DOHH2 (cell line): ENCODE measurements at regions not wholly inside any gene's neighbourhood (a gene's known extent, or its start where the extent isn't known, plus 50 kb on each side); places are given as distances from the start of the nearest gene placed in this dataset.
"Not testable (repeated sequence)": the region's sequence is repeated elsewhere in the genome, so short reads cannot be mapped to it uniquely, and the experiment has no call there.

Source experiments
- H3F3A ChIP-seq: fragments of 200-600 bp; sonication (generic), shearing (Covaris generic); 2 replicates; pipeline ENCODE4 v1.6.0; 2016; ENCODE audit warnings: antibody characterized with exemption, mild to moderate bottlenecking; ENCODE audit not compliant: control insufficient read depth, insufficient read depth
- H3K27ac ChIP-seq: fragments of 200-600 bp; sonication (generic); 2 replicates; pipeline ENCODE4 v1.5.1; 2014; ENCODE audit warnings: low read depth, mild to moderate bottlenecking, low read length, moderate library complexity
- H3K27me3 ChIP-seq: fragments of 200-600 bp; sonication (generic); 2 replicates; pipeline ENCODE4 v1.6.1; 2014; ENCODE audit warnings: mild to moderate bottlenecking, low read length, mixed read lengths; ENCODE audit not compliant: control insufficient read depth
- H3K36me3 ChIP-seq: fragments of 200-600 bp; sonication (generic); 2 replicates; pipeline ENCODE4 v1.6.1; 2014; ENCODE audit warnings: mild to moderate bottlenecking, low read length, moderate library complexity, mixed read lengths; ENCODE audit not compliant: control insufficient read depth
- H3K4me1 ChIP-seq: fragments of 200-600 bp; sonication (generic); 2 replicates; pipeline ENCODE4 v1.6.1; 2014; ENCODE audit warnings: mild to moderate bottlenecking, low read length, mixed read lengths; ENCODE audit not compliant: control insufficient read depth
- H3K4me2 ChIP-seq: fragments of 200-600 bp; sonication (generic); 2 replicates; pipeline ENCODE4 v1.6.0; 2014; ENCODE audit warnings: mild to moderate bottlenecking, low read length, moderate library complexity
- H3K4me3 ChIP-seq: fragments of 200-600 bp; sonication (generic); 2 replicates; pipeline ENCODE4 v1.5.1; 2014; ENCODE audit warnings: mild to moderate bottlenecking, low read length, mixed read lengths
- H3K79me2 ChIP-seq: fragments of 200-600 bp; sonication (generic); 2 replicates; pipeline ENCODE4 v1.6.1; 2014; ENCODE audit warnings: mild to moderate bottlenecking, low read length, mixed read lengths; ENCODE audit not compliant: control insufficient read depth
- H3K9me2 ChIP-seq: fragments of 200-600 bp; sonication (generic); replicated peaks from 2 replicates; pipeline ENCODE4 v1.6.1; 2014; ENCODE audit warnings: mild to moderate bottlenecking, low read length, mixed read lengths; ENCODE audit not compliant: control insufficient read depth
- H3K9me3 ChIP-seq: fragments of 200-600 bp; sonication (generic); 2 replicates; pipeline ENCODE4 v1.6.1; 2014; ENCODE audit warnings: antibody characterized with exemption, low read length, mixed read lengths; ENCODE audit not compliant: control insufficient read depth, insufficient read depth
- H4K20me1 ChIP-seq: fragments of 200-600 bp; sonication (generic); 2 replicates; pipeline ENCODE4 v1.6.0; 2014; ENCODE audit warnings: low read depth, mild to moderate bottlenecking, antibody characterized with exemption, low read length, moderate library complexity; ENCODE audit not compliant: control insufficient read depth, insufficient read depth
- EZH2phosphoT487 ChIP-seq: fragments of 200-600 bp; sonication (generic); IDR thresholded peaks from 2 replicates; pipeline ENCODE4 v1.6.1; 2017; ENCODE audit warnings: borderline replicate concordance, mild to moderate bottlenecking, antibody characterized with exemption, low read length, moderate library complexity, mixed read lengths
- TF ChIP-seq, protein P1 (sequence below): fragments of 200-600 bp; sonication (generic); IDR thresholded peaks from one replicate; pipeline ENCODE4 v1.5.1; 2014; ENCODE audit warnings: antibody characterized with exemption, mild to moderate bottlenecking, low read depth, low read length; ENCODE audit not compliant: poor library complexity, severe bottlenecking

DNA sequence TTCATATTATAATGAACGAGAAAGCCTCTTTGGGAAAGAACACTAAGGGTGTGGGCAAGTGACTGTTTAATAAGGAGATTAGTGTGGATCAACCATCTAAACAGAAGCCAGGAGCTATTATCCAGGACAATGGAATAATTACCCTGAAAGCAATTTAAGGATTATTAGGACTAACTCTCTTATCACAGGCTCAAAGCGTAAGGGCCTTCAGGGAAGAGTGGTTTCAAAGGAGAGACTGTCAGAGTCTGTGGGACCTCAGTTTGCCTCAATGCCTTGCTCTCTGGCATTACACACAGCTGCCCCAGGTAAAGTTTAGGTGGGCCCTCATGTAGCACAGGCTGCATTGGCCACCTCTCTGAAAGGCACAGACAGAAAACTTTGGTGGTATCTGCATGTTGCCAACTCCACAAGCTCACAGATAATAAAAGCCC, 717.2 kb upstream of the ADGRL3 start:
- H3K27ac ChIP-seq, result no peak overlapping the region
- no peak for TF ChIP-seq EZH2phosphoT487
- TF ChIP-seq, protein P1, sequence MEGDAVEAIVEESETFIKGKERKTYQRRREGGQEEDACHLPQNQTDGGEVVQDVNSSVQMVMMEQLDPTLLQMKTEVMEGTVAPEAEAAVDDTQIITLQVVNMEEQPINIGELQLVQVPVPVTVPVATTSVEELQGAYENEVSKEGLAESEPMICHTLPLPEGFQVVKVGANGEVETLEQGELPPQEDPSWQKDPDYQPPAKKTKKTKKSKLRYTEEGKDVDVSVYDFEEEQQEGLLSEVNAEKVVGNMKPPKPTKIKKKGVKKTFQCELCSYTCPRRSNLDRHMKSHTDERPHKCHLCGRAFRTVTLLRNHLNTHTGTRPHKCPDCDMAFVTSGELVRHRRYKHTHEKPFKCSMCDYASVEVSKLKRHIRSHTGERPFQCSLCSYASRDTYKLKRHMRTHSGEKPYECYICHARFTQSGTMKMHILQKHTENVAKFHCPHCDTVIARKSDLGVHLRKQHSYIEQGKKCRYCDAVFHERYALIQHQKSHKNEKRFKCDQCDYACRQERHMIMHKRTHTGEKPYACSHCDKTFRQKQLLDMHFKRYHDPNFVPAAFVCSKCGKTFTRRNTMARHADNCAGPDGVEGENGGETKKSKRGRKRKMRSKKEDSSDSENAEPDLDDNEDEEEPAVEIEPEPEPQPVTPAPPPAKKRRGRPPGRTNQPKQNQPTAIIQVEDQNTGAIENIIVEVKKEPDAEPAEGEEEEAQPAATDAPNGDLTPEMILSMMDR, result no peak
- no peaks in the 10 kb centered on the region for H3F3A ChIP-seq
- H3K9me2 ChIP-seq, result no peaks in the 10 kb centered on the region
- no peaks in the 10 kb centered on the region for H3K36me3 ChIP-seq
- no peaks in the 10 kb centered on the region for H3K79me2 ChIP-seq
- no peaks in the 10 kb centered on the region for H3K4me1 ChIP-seq
- no peak overlapping the region for H3K4me2 ChIP-seq
- no peaks in the 10 kb centered on the region for H4K20me1 ChIP-seq
- H3K9me3 ChIP-seq, result no peaks in the 10 kb centered on the region
- no peaks in the 10 kb centered on the region for H3K27me3 ChIP-seq
- H3K4me3 ChIP-seq, result no peak overlapping the region

DNA sequence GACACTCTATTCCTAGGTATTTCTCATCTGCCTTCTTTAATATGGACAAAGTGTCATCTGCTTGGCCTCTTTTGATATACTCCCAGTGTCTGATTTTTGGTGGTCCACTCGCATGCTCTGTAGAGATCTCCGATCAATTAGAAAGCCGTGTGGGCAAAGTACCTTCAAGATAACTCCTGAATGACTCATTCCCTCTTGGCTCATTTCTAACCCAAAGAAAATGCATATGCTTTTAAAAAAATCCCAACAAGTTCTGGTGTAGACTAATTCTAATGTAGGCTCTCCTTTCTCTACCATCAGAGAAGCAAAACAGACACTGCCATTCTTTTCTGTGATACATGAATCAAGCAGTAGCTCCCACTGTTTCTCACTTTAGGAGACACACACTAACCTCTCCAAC, 714.9 kb upstream of the ADGRL3 start:
- H3K79me2 ChIP-seq, result no peaks in the 10 kb centered on the region
- no peaks in the 10 kb centered on the region for H3F3A ChIP-seq
- no peak overlapping the region for H3K4me3 ChIP-seq
- no peak for TF ChIP-seq EZH2phosphoT487
- TF ChIP-seq, protein P1, result no peak
- no peaks in the 10 kb centered on the region for H3K36me3 ChIP-seq
- no peaks in the 10 kb centered on the region for H4K20me1 ChIP-seq
- no peak overlapping the region for H3K27ac ChIP-seq
- no peaks in the 10 kb centered on the region for H3K9me2 ChIP-seq
- no peaks in the 10 kb centered on the region for H3K27me3 ChIP-seq
- H3K9me3 ChIP-seq, result no peaks in the 10 kb centered on the region
- no peak overlapping the region for H3K4me2 ChIP-seq
- H3K4me1 ChIP-seq, result no peaks in the 10 kb centered on the region

DNA sequence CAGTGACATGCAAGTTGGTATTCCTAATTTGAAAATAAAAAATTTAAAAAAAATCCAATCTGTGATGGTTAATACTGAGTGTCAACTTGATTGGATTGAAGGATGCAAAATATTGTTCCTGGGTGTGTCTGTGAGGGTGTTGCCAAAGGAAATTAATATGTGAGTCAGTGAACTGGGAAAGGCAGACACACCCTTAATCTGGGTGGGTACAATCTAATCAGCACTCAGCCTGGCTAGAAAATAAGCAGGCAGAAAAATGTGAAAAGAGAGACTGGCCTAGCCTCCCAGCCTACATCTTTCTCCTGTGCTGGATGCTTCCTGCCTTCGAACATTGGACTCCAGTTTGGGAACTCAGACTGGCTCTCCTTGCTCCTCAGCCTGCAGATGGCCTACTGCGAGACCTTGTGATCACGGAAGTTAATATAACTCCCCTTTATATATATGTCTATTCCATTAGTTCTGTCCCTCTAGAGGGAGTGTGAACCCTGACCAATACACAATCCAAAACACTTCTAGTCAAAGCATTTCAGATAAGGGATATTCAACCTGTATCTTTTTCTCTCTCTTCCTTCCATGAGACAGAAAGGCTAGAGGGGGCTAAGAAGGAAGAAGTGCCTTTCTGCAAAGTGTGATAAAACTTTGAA, 712.9 kb upstream of the ADGRL3 start:
- not testable (repeated sequence) for H4K20me1 ChIP-seq, H3K4me2 ChIP-seq, H3F3A ChIP-seq, H3K4me1 ChIP-seq, H3K79me2 ChIP-seq, H3K9me3 ChIP-seq, H3K27me3 ChIP-seq, H3K4me3 ChIP-seq, H3K9me2 ChIP-seq, H3K27ac ChIP-seq, H3K36me3 ChIP-seq

DNA sequence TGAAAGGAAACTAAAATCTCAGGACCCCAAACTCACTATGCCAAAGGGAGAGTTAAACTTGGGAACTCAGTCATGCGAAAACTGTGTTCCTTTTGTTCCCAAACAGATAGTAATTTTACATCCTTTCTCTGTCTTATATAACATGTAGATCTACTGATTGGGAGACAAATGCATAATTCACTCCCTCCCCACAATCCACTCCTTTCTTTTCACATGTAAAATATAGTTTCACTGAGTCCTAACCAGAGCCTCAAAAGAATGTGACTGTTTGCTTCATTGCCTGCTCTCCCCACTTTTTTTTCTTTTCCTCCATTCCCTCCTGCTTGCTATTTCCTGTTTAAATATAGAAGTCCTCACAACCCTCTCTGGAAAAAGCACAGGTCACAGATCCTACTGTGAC, 699.3 kb upstream of the ADGRL3 start:
- no peaks in the 10 kb centered on the region for H4K20me1 ChIP-seq

More for the DNA sequence above, 699.3 kb upstream of the ADGRL3 start:
- Histone ChIP-seq H3K9me2 (no peaks in the 10 kb centered on the region), H3K27ac (no peak overlapping the region), H3K4me2 (no peak overlapping the region), H3K79me2 (no peaks in the 10 kb centered on the region), H3K36me3 (no peaks in the 10 kb centered on the region), H3K4me1 (no peaks in the 10 kb centered on the region), H3K27me3 (no peaks in the 10 kb centered on the region), H3K4me3 (no peak overlapping the region), H3K9me3 (no peaks in the 10 kb centered on the region; the same call in 1 of the 2 replicates), H3F3A (no peaks in the 10 kb centered on the region)
- TF ChIP-seq, protein P1, result no peak
- no peak for TF ChIP-seq EZH2phosphoT487
